Testis (tissue), 2 donors: ENCODE measurements at regions not wholly inside any gene's neighbourhood (a gene's known extent, or its start where the extent isn't known, plus 50 kb on each side); places are given as distances from the start of the nearest gene placed in this dataset.

Source experiments
- DNase-seq: peaks from one replicate; pipeline ENCODE4 v3.0.0-alpha.2; 2019
- H3K27ac ChIP-seq, 2 donors: fragments of 200-600 bp; sonication (generic); one replicate each; pipeline ENCODE4 v1.5.1; 2019
- H3K27me3 ChIP-seq: fragments of 200-600 bp; sonication (generic); one replicate; pipeline ENCODE4 v1.5.1; 2019
- H3K36me3 ChIP-seq: fragments of 200-600 bp; sonication (generic); one replicate; pipeline ENCODE4 v1.5.1; 2017; ENCODE audit warnings: low read depth; ENCODE audit errors: missing control alignments
- H3K4me1 ChIP-seq: fragments of 200-600 bp; sonication (generic); one replicate; pipeline ENCODE4 v1.5.1; 2019
- H3K4me3 ChIP-seq, 2 donors: fragments of 200-600 bp; sonication (generic); one replicate each; pipeline ENCODE4 v1.5.1; 2017 to 2019
- H3K9me3 ChIP-seq: fragments of 200-600 bp; sonication (generic); one replicate; pipeline ENCODE4 v1.5.1; 2017
- CTCF ChIP-seq, 3 experiments: fragments of 450-650 bp in 2 of 3; fragments of 200-600 bp in 1 of 3; sonication (generic) in 1 of 3; IDR thresholded peaks; one replicate each; pipeline ENCODE4 v1.5.1; 2016 to 2019; ENCODE audit warnings: antibody characterized with exemption in 3 of 3, mild to moderate bottlenecking in 2 of 3, moderate library complexity in 1 of 3
- POLR2A ChIP-seq: fragments of 450-650 bp; IDR thresholded peaks from one replicate; pipeline ENCODE4 v1.6.1; 2017; ENCODE audit warnings: antibody characterized with exemption, mild to moderate bottlenecking, moderate library complexity
- WGBS, 2 donors: methylation state at CpG; one replicate each; pipeline ENCODE4 v1.1.5; 2018; 5-methylcytosine and 5-hydroxymethylcytosine counted together
- intact Hi-C: fragments of 100-400 bp; cut with DNase I; formaldehyde crosslinking; loops from one replicate; pipeline ENCODE4 v1.15.1; 2023; ENCODE audit warnings: low total_unique reads

GRCh38 chr11:134481933-134482527 is 70.0 kb upstream of the B3GAT1 start:
- intact Hi-C loops: no loop called here
- Histone ChIP-seq H3K27me3 (no peaks in the 10 kb centered on the region), H3K9me3 (no peaks in the 10 kb centered on the region), H3K4me3 (no peak overlapping the region), H3K36me3 (no peaks in the 10 kb centered on the region), H3K4me1 (no peaks in the 10 kb centered on the region), H3K27ac (no peak overlapping the region)
- TF ChIP-seq CTCF (IDR thresholded peaks at IDR 0.05): no peak
- TF ChIP-seq POLR2A: no peak
- 72 to 77% methylated on average over 4 of the region's 4 CpGs for WGBS, 2 donors
- DNase-seq: no peak

DNA sequence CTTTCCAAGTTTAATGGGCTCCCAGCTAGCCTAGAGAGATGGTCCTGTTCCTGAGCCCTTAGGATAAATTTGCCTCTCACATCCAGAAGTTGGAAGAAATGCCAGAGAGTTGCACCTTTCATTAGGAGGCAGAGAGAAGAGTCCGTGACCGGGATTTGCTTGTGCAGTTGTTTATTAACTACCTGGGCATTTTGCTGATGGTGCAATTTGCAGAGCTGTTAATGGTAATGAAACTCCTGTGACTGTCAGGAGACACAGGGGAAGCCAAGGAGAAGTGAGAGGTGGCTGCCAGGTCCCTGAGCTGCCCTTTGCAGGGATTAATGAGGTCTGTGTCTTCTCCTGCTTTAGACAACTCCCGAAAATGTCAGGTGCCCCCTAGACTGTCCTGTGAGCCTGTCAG is 69.1 kb upstream of the B3GAT1 start:
- no peaks in the 10 kb centered on the region for H3K4me1 ChIP-seq
- TF ChIP-seq POLR2A (no peak), CTCF (IDR thresholded peaks at IDR 0.05) (no peak)
- H3K27me3 ChIP-seq: no peaks in the 10 kb centered on the region
- WGBS, 2 donors: 77 to 84% methylated on average over 3 of the region's 3 CpGs
- intact Hi-C loops: no loop called here
- no peak overlapping the region for H3K27ac ChIP-seq
- no peaks in the 10 kb centered on the region for H3K9me3 ChIP-seq
- no peak overlapping the region for H3K4me3 ChIP-seq
- DNase-seq: no peak
- H3K36me3 ChIP-seq: no peaks in the 10 kb centered on the region

- intact Hi-C loops: no loop called here
- TF ChIP-seq CTCF (IDR thresholded peaks at IDR 0.05) (no peak), POLR2A (no peak)
- Histone ChIP-seq H3K4me3 (no peak overlapping the region), H3K36me3 (no peaks in the 10 kb centered on the region), H3K9me3 (no peaks in the 10 kb centered on the region), H3K4me1 (no peaks in the 10 kb centered on the region), H3K27me3 (no peaks in the 10 kb centered on the region), H3K27ac (no peak overlapping the region)
- WGBS, 2 donors: 66 to 72% methylated on average over 5 of the region's 5 CpGs
- DNase-seq: no peak
Observed at GRCh38 chr11:134480136-134480712, 68.2 kb upstream of the B3GAT1 start.

GRCh38 chr11:134479206-134480135 is 67.4 kb upstream of the B3GAT1 start:
- 85 to 88% methylated on average over 21 of the region's 21 CpGs for WGBS, 2 donors
- Histone ChIP-seq H3K27ac (no peak overlapping the region), H3K4me3 (no peak overlapping the region), H3K9me3 (no peaks in the 10 kb centered on the region), H3K36me3 (no peaks in the 10 kb centered on the region), H3K4me1 (no peaks in the 10 kb centered on the region), H3K27me3 (no peaks in the 10 kb centered on the region)
- TF ChIP-seq CTCF (IDR thresholded peaks at IDR 0.05): no peak
- no peak for TF ChIP-seq POLR2A
- intact Hi-C loops: no loop called here
- no peak for DNase-seq
